SK-N-MC (cell line): ENCODE measurements at regions not wholly inside any gene's neighbourhood (a gene's known extent, or its start where the extent isn't known, plus 50 kb on each side); places are given as distances from the start of the nearest gene placed in this dataset.
"Not testable (repeated sequence)": the region's sequence is repeated elsewhere in the genome, so short reads cannot be mapped to it uniquely, and the experiment has no call there.

Experiments used
- DNase-seq: peaks from one replicate; pipeline ENCODE4 v3.0.0-alpha.2; 2011; ENCODE audit warnings: low read depth, low spot score
- H3K27ac ChIP-seq: fragments of 200-600 bp; sonication (generic); 2 replicates; pipeline ENCODE4 v1.5.1; 2016; ENCODE audit warnings: mixed run types
- H3K36me3 ChIP-seq: fragments of 200-600 bp; sonication (generic); 2 replicates; pipeline ENCODE4 v1.6.1; 2017; ENCODE audit warnings: antibody characterized with exemption, low read length, mixed read lengths; ENCODE audit not compliant: insufficient read depth
- H3K4me3 ChIP-seq: fragments of 200-600 bp; sonication (generic); 2 replicates; pipeline ENCODE4 v1.5.1; 2016
- H3K9ac ChIP-seq: fragments of 200-600 bp; sonication (generic); 2 replicates; pipeline ENCODE4 v1.8.0; 2017; ENCODE audit warnings: mixed run types, mixed read lengths; ENCODE audit not compliant: insufficient read length
- H3K9me3 ChIP-seq: fragments of 200-600 bp; sonication (generic); 2 replicates; pipeline ENCODE4 v1.6.1; 2017; ENCODE audit warnings: low read depth, mild to moderate bottlenecking, antibody characterized with exemption, low read length, moderate library complexity, mixed read lengths
- EZH2 ChIP-seq: fragments of 200-600 bp; sonication (generic); IDR thresholded peaks from one replicate; pipeline ENCODE4 v1.6.1; 2017; ENCODE audit warnings: antibody characterized with exemption
- FOXP2 ChIP-seq: optimal IDR thresholded peaks from 2 replicates; pipeline ENCODE3; 2011; ENCODE audit warnings: mild to moderate bottlenecking, moderate library complexity; ENCODE audit not compliant: insufficient read depth; ENCODE audit errors: extremely low read length, control extremely low read depth
- POLR2AphosphoS5 ChIP-seq: IDR thresholded peaks from 2 replicates; pipeline ENCODE4 v1.6.1; 2012; ENCODE audit warnings: mild to moderate bottlenecking, low read depth, low read length, borderline replicate concordance

DNA sequence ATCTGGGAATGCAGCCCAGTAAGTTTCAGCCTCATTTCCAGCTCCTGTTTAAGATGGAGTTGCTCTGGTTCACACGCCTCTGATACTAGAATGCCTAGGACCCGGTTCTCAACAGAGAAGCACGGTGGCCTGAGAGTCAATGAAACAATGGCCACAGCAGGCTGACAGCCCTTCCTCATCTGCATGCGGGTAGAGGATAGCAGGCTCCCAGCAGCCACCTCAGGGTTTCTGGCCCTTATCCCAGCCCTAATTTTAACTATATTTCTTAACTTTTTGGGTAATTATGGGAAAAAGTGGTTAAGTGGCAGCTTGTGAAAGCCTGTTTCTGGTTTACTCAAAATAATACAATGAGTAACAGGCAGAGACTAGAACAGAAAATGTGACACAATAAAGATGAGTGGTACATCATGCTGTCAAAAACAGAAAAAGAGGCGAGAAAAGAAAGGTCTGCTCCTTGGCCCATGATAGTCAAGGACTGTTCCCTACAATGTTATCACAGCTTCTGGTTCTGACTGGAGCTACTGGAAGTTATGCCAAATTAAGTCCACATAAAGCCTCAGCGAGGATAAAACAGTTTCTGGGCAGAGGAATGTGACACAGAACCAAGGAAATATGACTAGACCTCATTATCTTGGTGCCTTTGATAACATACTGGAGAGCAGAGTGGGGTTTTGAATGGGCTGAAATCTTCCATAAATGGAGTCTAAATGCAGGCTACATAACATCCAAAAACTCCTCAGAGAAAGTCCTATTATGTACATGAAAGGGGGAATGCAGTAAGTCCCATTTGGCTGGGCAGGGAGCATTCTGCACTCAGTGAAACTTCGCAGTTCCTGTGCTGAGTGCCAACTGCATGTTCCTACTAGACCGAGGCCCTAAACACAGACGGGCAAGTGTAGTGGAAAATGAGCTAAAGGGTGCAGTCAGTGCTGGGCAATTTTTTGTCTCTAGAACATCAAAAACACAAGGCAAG is 92.1 kb downstream of the NIBAN1 start:
- Histone ChIP-seq H3K4me3 (no peak overlapping the region), H3K36me3 (peaks cover 17% of the 10 kb centered on the region; the same call in 1 of the 2 replicates)
- TF ChIP-seq EZH2, result no peak

DNA sequence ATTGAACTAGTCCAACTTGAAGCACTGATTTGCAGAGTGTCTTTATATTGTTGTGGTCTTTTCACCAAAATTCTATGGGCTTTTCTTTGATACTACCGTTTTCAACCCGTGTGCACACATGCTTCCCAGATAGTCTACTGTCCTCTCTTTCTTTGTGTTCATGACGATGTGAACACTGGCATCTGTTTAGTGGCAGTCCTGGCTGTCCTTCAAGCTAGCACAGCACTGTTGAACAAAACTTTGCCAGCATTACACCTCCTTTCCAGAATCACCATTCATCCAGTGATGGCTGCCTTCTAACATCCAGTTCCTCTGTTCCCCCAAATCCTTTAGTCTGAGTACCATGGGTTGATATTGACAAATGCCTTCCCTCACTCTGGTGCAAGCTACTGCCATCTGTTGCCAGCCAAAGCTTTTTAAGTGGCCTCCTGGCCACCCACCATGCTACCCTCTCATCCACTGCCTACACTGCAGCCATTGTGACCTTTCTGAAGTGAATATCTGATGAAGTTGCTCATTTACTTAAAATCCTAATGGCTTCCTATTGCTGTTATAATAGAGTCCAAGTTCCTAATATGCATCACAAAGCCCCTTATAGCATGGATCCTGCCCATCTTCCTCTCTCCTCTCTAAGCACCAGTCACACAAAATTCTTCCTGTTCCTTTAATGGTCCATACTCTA is 94.3 kb downstream of the NIBAN1 start:
- Histone ChIP-seq H3K9ac (no peak overlapping the region), H3K4me3 (no peak overlapping the region), H3K36me3 (peaks cover 24% of the 10 kb centered on the region; the same call in 1 of the 2 replicates), H3K9me3 (no peaks in the 10 kb centered on the region), H3K27ac (no peak overlapping the region)
- DNase-seq, result no peak
- no peak for TF ChIP-seq POLR2AphosphoS5
- TF ChIP-seq FOXP2, result no peak
- TF ChIP-seq EZH2, result no peak

More for the DNA sequence above, 92.1 kb downstream of the NIBAN1 start:
- H3K27ac ChIP-seq, result no peak overlapping the region
- no peaks in the 10 kb centered on the region for H3K9me3 ChIP-seq
- no peak overlapping the region for H3K9ac ChIP-seq
- no peak for DNase-seq

DNA sequence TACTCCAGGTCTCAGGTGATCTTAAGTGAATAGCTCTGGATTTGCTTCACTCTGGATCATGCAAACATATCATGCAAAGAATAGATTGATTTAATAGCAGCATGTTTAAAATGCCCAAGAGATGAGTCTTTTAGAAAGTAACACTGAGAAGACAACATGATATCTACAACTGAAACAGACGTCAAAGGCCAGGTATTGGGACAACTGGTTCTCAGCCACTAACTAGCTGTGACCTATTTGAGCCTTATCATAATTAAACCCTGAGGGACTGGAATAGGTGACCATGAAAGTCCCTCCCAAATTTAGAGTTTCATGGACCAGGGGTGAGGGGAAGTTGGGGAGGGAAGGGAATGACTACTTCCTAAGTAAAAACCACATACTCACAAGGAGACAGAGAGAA is 95.7 kb downstream of the NIBAN1 start:
- Histone ChIP-seq H3K9ac (no peak overlapping the region), H3K36me3 (peaks cover 27% of the 10 kb centered on the region), H3K9me3 (no peaks in the 10 kb centered on the region), H3K4me3 (no peak overlapping the region), H3K27ac (no peak overlapping the region)
- TF ChIP-seq POLR2AphosphoS5 (no peak), FOXP2 (no peak), EZH2 (no peak)
- no peak for DNase-seq

DNA sequence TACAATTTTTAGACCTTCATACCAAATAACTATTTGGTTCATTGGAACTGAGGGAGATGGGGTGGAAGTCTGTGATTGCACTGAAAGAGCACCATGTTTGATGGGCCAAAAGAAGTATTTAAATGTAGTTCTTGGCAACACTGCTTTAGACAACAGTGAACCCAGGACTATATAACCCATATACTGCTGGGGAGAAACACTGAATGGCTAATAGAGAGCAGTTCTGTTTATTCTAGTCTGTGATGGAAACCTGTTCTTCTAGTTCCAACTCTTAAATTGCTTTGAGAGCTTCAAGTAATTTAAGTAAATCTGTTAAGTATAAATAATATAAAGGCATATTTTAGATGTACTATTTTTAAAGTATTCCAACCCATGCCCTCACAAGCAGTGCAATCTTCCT is 96.3 kb downstream of the NIBAN1 start:
- no peak for TF ChIP-seq POLR2AphosphoS5
- no peak for TF ChIP-seq EZH2
- TF ChIP-seq FOXP2, result no peak
- H3K27ac ChIP-seq, result no peak overlapping the region
- DNase-seq, result no peak
- no peaks in the 10 kb centered on the region for H3K9me3 ChIP-seq
- peaks cover 21% of the 10 kb centered on the region for H3K36me3 ChIP-seq
- H3K9ac ChIP-seq, result no peak overlapping the region
- no peak overlapping the region for H3K4me3 ChIP-seq

DNA sequence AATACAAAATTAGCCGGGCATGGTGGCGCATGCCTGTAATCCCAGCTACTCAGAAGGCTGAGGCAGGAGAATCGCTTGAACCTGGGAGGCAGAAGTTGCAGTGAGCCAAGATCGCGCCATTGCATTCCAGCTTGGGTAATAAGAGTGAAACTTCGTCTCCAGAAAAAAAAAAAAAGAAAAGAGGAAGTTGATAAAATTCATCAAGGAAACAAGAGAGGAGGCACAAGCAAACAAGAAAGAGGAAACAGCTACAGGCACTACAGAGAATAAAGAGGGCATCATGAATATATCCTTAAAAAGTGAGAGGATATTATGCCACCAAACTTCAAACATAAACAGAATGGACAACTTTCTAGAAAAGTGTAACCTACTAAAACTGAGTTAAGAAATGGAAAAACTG is 98.3 kb downstream of the NIBAN1 start:
- not testable (repeated sequence) for H3K9me3 ChIP-seq, H3K4me3 ChIP-seq, DNase-seq, H3K9ac ChIP-seq, H3K27ac ChIP-seq
- peaks cover 17% of the 10 kb centered on the region for H3K36me3 ChIP-seq

DNA sequence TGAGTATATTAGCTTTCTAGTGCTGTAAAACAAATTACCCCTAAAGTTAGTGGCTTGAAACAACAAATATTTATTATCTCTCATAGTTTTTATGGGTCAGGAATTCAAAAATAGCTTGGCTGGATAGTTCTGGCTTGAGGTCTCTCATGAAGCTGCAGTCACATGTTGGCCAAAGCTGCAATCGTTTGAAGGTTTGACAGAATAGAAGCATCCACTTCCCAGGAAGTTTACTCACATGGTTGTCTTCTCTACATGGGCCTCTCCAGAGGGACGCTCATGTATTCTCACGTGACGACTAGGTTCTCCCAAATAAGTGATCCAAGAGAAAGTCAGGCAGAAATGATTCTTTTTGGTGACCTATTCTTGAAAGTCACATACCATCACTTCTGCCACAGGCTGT is 99.1 kb downstream of the NIBAN1 start:
- Histone ChIP-seq H3K9me3 (no peaks in the 10 kb centered on the region), H3K9ac (no peak overlapping the region), H3K27ac (no peak overlapping the region), H3K4me3 (no peak overlapping the region), H3K36me3 (peaks cover 17% of the 10 kb centered on the region)
- no peak for DNase-seq
- TF ChIP-seq EZH2, result no peak

DNA sequence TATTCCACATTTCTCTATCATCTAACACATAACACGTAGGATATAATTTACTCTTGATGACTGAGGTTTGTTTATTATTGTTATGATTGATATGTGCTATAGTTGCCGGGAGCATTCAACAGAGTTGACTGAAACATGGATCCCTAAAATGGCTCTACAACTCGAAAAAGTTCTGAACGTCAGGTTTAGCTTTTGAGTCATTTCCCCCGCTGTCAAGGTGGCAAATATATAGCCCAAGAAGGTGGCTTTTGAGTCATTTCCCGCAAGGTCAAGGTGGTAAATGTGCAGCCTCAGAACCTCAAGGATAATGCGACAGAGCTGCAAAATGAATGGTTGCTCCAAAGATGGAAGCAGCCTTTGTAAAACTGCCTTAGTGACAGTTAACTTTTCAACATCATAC is 104.0 kb downstream of the NIBAN1 start:
- Histone ChIP-seq H3K36me3 (peaks cover 26% of the 10 kb centered on the region), H3K9ac (no peak overlapping the region), H3K9me3 (no peaks in the 10 kb centered on the region), H3K27ac (no peak overlapping the region), H3K4me3 (no peak overlapping the region)
- TF ChIP-seq POLR2AphosphoS5, result no peak
- no peak for TF ChIP-seq EZH2
- no peak for TF ChIP-seq FOXP2
- DNase-seq, result no peak

DNA sequence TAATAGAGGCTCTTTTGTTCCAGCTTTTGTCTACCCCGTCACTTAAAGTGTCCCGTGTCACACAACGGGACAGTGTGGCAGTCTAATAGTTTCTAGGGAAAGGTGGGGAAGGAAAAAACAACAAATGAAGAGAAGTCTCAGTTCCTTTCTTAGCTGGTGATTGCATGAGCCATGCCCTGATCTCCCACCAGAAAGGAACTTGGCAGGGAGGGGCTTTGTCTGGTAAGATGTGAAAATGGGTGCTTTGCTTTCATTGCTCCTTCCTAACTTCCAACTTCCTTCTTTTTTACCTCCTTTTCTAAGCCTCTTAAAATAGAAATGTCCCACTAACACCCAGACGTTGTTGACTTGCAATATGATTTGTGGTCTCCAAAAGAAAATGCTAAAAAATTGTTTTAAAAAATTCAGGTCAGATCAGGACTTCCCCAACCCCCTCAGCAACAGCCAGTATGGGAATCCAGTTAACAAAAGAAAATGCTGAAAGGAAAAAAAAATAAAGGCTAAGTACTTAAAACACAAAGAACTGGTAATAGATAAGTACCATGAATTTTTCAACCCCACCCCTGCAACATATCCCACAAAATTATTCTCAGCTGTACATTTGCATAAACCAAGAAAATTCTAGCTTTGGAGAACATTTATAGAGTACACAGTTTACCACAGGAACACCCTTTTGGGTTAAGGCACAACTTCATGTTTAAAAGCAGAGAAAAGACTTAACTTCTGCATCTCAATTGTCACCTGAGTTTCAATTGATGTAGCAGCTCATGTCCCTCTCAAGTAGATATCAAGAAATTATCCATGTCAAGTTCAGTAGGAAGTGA is 106.2 kb downstream of the NIBAN1 start:
- no peak for TF ChIP-seq EZH2
- TF ChIP-seq POLR2AphosphoS5, result 0 out of 2 replicates have a peak, but pooled peaks have one; percentile 52
- peak; percentile 81 for DNase-seq
- H3K27ac ChIP-seq, result peak overlapping the region; percentile 96
- H3K9ac ChIP-seq, result peak overlapping the region; percentile 58
- no peaks in the 10 kb centered on the region for H3K9me3 ChIP-seq
- peak overlapping the region; percentile 55 for H3K4me3 ChIP-seq
- H3K36me3 ChIP-seq, result peaks cover 29% of the 10 kb centered on the region
